Adrenal gland (tissue), 9 donors: ENCODE measurements at regions not wholly inside any gene's neighbourhood (a gene's known extent, or its start where the extent isn't known, plus 50 kb on each side); places are given as distances from the start of the nearest gene placed in this dataset.
"Not testable (repeated sequence)": the region's sequence is repeated elsewhere in the genome, so short reads cannot be mapped to it uniquely, and the experiment has no call there.

Experiments
- DNase-seq, 7 donors: peaks; one replicate each; pipeline ENCODE4 v3.0.0-alpha.2; 2019 to 2020
- H3K27ac ChIP-seq, 5 donors: fragments of 200-600 bp; sonication (generic) in 4 of 5; 1 replicate in 3 of 5; 2 replicates in 2 of 5; pipeline versions ENCODE4 v1.5.1 to v1.8.0; 2016 to 2020; ENCODE audit warnings: mild to moderate bottlenecking in 1 of 5
- H3K27me3 ChIP-seq: fragments of 200-600 bp; 2 replicates; pipeline ENCODE4 v1.8.0; 2021
- H3K36me3 ChIP-seq, 2 donors: fragments of 200-600 bp; replicated peaks in 1 of 2; 1 replicate in 1 of 2; 2 replicates in 1 of 2; pipeline versions ENCODE4 v1.5.1 to v1.8.0; 2018 to 2022
- H3K4me1 ChIP-seq, 2 donors: fragments of 200-600 bp; replicated peaks in 1 of 2; 1 replicate in 1 of 2; 2 replicates in 1 of 2; pipeline versions ENCODE4 v1.5.1 to v1.8.0; 2018 to 2021
- H3K4me3 ChIP-seq, 4 donors: fragments of 200-600 bp; sonication (generic) in 3 of 4; one replicate each; pipeline ENCODE4 v1.5.1; 2016 to 2018
- H3K9me3 ChIP-seq, 3 donors: fragments of 200-600 bp; sonication (generic) in 1 of 3; replicated peaks in 1 of 3; 1 replicate in 2 of 3; 2 replicates in 1 of 3; pipeline versions ENCODE4 v1.5.1 to v1.8.0; 2016 to 2021
- POLR2A ChIP-seq, 2 donors: fragments of 450-650 bp; IDR thresholded peaks; one replicate each; pipeline ENCODE4 v1.6.1; 2017; ENCODE audit warnings: antibody characterized with exemption in 2 of 2, mild to moderate bottlenecking in 2 of 2, moderate library complexity in 1 of 2
- WGBS, 4 donors: extraction: QIAGEN DNeasy Blood & Tissue Kit in 2 of 4; methylation state at CpG; one replicate each; pipeline versions ENCODE4 v1.1.5 to v1.1.7; 2013 to 2017; 5-methylcytosine and 5-hydroxymethylcytosine counted together
- intact Hi-C, 2 donors: fragments of 100-400 bp; cut with DNase I; formaldehyde crosslinking; loops; one replicate each; pipeline versions ENCODE4 v1.14.1 to v1.15.0; 2022 to 2023
- TF ChIP-seq, protein P1 (sequence below), 6 experiments: fragments of 450-650 bp in 4 of 6; fragments of 200-600 bp in 2 of 6; sonication (generic) in 1 of 6; IDR thresholded peaks; 1 replicate in 5 of 6; 2 replicates in 1 of 6; pipeline versions ENCODE4 v1.5.1 to v1.8.0; 2016 to 2021; ENCODE audit warnings: antibody characterized with exemption in 6 of 6, mild to moderate bottlenecking in 2 of 6, moderate library complexity in 1 of 6
- donor health status: healthy with polysubstance abuse.
- donor health status: Bipolar disorder and iron deficiency.
- donor health status: DM: yes; HTN: yes; CAD: no.
- donor health status: DM: no; HTN: no; CAD: no.
- donor health status: DM: no; HTN: no; CAD: no.

DNA sequence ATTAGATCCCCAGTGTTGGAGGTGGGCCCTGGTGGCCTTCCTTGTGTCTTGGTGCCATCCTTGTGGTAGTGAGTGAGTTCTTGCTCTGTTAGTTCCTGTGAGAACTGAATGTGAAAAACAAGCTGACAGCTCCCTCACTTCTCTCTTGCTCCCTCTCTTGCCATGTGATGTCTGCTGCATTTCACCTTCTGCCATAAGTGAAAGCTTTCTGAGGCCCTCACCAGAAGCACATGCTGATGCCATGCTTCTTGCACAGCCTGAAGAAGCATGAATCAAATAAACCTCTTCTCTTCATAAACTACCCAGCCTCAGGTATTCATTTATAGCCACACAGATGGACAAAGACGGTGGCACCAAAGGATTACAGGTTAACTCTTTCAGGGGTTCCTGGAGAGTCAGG lies 166.1 kb upstream of the ETV3 start:
- DNase-seq, result no peak
- intact Hi-C loops, result no loop called here
- H3K27me3 ChIP-seq, result no peaks in the 10 kb centered on the region
- H3K4me1 ChIP-seq, result no peaks in the 10 kb centered on the region
- no peaks in the 10 kb centered on the region for H3K9me3 ChIP-seq
- no peak overlapping the region for H3K4me3 ChIP-seq
- 0 to 64% (median 14%) methylated on average over 1 of the region's 1 CpG for WGBS, 4 donors
- H3K27ac ChIP-seq, result no peak overlapping the region
- TF ChIP-seq, protein P1, sequence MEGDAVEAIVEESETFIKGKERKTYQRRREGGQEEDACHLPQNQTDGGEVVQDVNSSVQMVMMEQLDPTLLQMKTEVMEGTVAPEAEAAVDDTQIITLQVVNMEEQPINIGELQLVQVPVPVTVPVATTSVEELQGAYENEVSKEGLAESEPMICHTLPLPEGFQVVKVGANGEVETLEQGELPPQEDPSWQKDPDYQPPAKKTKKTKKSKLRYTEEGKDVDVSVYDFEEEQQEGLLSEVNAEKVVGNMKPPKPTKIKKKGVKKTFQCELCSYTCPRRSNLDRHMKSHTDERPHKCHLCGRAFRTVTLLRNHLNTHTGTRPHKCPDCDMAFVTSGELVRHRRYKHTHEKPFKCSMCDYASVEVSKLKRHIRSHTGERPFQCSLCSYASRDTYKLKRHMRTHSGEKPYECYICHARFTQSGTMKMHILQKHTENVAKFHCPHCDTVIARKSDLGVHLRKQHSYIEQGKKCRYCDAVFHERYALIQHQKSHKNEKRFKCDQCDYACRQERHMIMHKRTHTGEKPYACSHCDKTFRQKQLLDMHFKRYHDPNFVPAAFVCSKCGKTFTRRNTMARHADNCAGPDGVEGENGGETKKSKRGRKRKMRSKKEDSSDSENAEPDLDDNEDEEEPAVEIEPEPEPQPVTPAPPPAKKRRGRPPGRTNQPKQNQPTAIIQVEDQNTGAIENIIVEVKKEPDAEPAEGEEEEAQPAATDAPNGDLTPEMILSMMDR (IDR thresholded peaks at IDR 0.05), result no peak
- TF ChIP-seq POLR2A (IDR thresholded peaks at IDR 0.05), result no peak
- H3K36me3 ChIP-seq, result no peaks in the 10 kb centered on the region

DNA sequence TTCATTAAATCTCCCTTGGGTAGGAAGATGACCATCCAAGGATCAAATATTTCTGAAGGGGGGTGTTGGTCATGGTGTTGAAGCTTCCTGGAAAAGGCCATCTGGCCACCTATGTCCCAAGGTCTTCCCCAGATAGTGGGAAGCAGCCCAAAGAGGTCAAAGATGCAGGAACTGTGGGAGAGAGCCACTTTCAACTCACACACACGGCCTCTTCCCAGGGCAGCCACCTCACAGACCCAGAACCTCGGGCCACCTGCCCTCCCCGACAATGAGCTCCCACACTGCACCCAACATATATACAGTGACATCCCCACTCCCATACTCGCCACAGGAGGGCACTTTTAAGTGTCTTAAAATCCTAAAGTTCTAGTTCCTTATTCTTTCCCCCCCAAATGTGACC lies 164.5 kb upstream of the ETV3 start:
- intact Hi-C loops, result no loop called here
- Histone ChIP-seq H3K4me1 (no peaks in the 10 kb centered on the region), H3K27me3 (no peaks in the 10 kb centered on the region), H3K36me3 (no peaks in the 10 kb centered on the region), H3K4me3 (no peak overlapping the region), H3K27ac (no peak overlapping the region), H3K9me3 (no peaks in the 10 kb centered on the region)
- WGBS, 4 donors, result 65 to 73% (median 71%) methylated on average over 4 of the region's 4 CpGs
- DNase-seq, result no peak
- no peak for TF ChIP-seq POLR2A (IDR thresholded peaks at IDR 0.05)
- TF ChIP-seq, protein P1 (IDR thresholded peaks at IDR 0.05), result no peak

DNA sequence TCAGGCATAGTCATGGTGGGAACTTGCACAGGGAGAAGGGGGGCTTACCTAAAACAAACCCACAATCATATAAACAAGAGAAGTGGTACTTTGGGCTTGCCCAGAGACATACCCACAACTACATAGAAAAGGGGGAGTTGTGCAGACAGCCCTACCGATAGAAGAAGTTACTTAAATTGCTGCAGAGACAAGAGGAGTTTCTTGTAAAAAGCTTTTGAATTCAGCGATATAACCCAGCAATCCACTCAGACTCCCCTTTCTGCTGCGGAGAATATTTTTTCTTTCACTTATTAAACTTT lies 164.0 kb upstream of the ETV3 start:
- no peak overlapping the region for H3K27ac ChIP-seq
- no peak overlapping the region for H3K4me3 ChIP-seq
- no peaks in the 10 kb centered on the region for H3K9me3 ChIP-seq
- DNase-seq, result no peak
- intact Hi-C loops, result no loop called here
- no peaks in the 10 kb centered on the region for H3K27me3 ChIP-seq
- 79 to 86% (median 83%) methylated on average over 3 of the region's 3 CpGs for WGBS, 4 donors
- TF ChIP-seq, protein P1 (IDR thresholded peaks at IDR 0.05), result no peak
- H3K4me1 ChIP-seq, result no peaks in the 10 kb centered on the region
- H3K36me3 ChIP-seq, result no peaks in the 10 kb centered on the region

DNA sequence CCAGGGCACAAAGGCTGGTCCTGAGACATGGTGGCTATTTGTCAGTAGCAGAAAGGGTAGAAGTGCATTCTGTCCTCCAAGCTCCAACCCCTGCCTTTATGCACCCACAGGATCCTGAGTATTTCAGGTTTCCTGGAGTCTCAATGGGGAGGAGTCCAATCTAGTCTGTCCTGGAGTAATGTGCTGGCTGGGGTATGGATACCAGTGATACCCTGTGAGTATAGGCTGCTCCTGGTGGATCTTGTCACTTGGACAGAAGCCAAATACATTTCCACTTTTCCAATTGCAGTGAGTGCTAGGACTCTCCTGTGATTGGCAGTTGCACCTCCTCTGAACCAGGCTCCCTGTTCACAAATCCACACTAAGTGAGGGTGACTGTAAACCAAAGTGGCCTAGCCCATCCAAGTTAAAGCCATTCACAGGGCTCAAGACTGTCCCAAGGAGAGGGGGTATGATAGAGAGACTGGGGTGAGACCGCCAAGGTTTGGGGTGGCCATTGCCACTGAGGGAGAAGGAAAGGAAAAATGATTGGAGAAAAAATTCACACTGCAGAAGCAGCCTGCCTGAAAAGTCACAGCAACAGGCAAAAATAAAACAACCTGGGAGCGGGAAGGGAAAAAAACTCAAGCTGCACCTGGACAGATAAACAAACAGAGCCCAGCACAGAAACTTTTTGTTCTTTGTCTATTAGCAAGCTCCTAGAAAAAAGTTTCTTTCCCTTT lies 163.4 kb upstream of the ETV3 start:
- intact Hi-C loops, result no loop called here
- Histone ChIP-seq H3K4me1 (no peaks in the 10 kb centered on the region), H3K27me3 (no peaks in the 10 kb centered on the region), H3K9me3 (no peaks in the 10 kb centered on the region), H3K27ac (no peak overlapping the region), H3K4me3 (no peak overlapping the region), H3K36me3 (no peaks in the 10 kb centered on the region)
- WGBS, 4 donors, result 69 to 88% (median 83%) methylated on average over 2 of the region's 2 CpGs
- TF ChIP-seq POLR2A (IDR thresholded peaks at IDR 0.05), result no peak
- TF ChIP-seq, protein P1 (IDR thresholded peaks at IDR 0.05), result no peak
- no peak for DNase-seq

DNA sequence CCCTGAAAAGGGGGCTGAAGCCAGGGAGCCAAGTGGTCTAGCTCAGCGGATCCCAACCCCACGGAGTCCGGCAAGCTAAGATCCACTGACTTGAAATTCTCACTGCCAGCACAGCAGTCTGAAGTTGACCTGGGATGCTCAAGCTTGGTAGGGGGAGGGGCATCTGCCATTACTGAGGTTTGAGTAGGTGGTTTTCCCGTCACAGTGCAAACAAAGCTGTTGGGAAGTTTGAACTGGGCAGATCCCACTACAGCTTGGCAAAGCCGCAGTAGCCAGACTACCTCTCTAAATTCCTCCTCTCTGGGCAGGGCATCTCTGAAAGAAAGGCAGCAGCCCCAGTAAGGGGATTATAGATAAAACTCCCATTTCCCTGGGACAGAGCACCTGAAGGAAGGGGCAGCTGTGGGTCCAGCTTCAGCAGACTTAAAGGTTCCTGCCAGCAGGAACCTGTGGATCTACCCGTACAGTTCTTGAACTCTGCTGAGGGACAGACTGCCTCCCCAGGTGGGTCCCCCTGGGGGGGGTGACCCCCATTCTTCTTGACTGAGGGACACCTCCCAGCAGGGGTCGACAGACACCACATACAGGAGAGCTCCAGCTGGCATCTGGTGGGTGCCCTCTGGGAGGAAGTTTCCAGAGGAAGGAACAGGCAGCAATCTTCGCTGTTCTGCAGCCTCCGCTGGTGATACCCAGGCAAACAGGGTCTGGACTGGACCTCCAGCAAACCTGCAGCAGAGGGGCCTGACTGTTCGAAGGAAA lies 156.4 kb upstream of the ETV3 start:
- 74 to 91% (median 83%) methylated on average over 5 to 10 of the region's 10 CpGs for WGBS, 4 donors
- DNase-seq, H3K4me1 ChIP-seq, H3K36me3 ChIP-seq, H3K9me3 ChIP-seq, H3K27ac ChIP-seq, H3K4me3 ChIP-seq, H3K27me3 ChIP-seq, intact Hi-C loops: not testable (repeated sequence)
